ENCODE measurements at regions not wholly inside any gene's neighbourhood (a gene's known extent, or its start where the extent isn't known, plus 50 kb on each side); places are given as distances from the start of the nearest gene placed in this dataset.

DNA sequence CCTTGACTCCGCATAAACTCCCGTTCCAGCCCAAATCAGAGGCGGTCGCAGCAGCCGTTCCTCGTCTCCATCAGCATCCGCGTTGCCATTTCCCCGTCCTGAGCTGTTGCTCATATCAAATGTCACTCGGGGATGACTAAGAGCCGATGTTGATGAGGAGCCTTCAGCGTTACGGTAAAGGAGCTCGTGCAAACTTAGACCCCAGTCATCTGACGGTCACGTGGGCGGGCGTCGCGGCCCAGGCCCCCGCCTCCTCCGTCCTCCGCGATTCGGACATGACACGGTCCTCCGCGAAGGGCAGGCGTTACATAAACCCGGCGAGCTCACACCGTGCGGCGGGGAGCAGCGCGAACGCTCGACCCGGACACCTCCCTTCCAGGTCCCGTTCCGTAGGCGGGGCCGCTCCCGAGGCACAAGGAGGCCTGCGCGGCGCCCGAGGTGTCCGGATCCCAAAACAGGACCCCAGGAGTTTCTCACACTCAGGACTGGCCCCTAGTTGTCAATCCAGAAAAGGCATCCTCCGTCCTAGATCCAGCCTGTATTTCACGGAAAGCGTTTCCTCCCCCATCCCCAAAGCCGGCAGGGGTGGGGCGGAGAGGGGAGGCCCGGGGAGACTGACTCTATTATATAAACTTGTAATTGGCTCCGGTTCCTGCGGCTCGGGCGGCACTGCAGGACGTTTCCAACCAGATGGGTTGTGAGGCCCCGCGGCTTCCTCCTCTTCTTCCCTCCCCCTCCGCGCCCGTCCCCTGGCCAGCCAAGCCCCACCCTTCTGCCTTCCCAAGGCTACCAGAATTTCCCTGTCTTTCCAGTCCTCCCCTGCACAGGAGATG is 100.0 kb upstream of the IGF1R start:
- TF ChIP-seq CTCF (conservative IDR thresholded peaks at IDR 0.05) (no peak), EZH2 (IDR thresholded peaks at IDR 0.05; ENCODE audit: low read depth) (no peak)
